GM23248 (cell line): ENCODE measurements at regions not wholly inside any gene's neighbourhood (a gene's known extent, or its start where the extent isn't known, plus 50 kb on each side); places are given as distances from the start of the nearest gene placed in this dataset.

ENCODE experiments used
- EZH2 ChIP-seq: fragments of 200-600 bp; sonication (generic); IDR thresholded peaks from 2 replicates; pipeline ENCODE4 v1.6.1; 2018; ENCODE audit warnings: antibody characterized with exemption, mild to moderate bottlenecking; ENCODE audit not compliant: insufficient read depth, poor library complexity, severe bottlenecking
- EZH2phosphoT487 ChIP-seq: fragments of 200-600 bp; sonication (generic); IDR thresholded peaks from 2 replicates; pipeline ENCODE4 v1.6.1; 2018; ENCODE audit warnings: antibody characterized with exemption, moderate library complexity, mild to moderate bottlenecking, low read depth; ENCODE audit not compliant: insufficient read depth

GRCh38 chr4:179583221-179583620 is 2141.0 kb upstream of the AGA start:
- TF ChIP-seq EZH2, result no peak
- TF ChIP-seq EZH2phosphoT487, result no peak
